Testis (tissue), 2 donors: ENCODE measurements at regions not wholly inside any gene's neighbourhood (a gene's known extent, or its start where the extent isn't known, plus 50 kb on each side); places are given as distances from the start of the nearest gene placed in this dataset.

Experiments
- POLR2A ChIP-seq: fragments of 450-650 bp; IDR thresholded peaks from one replicate; pipeline ENCODE4 v1.6.1; 2017; ENCODE audit warnings: antibody characterized with exemption, mild to moderate bottlenecking, moderate library complexity
- TF ChIP-seq, protein P1 (sequence below), 3 experiments: fragments of 450-650 bp in 2 of 3; fragments of 200-600 bp in 1 of 3; sonication (generic) in 1 of 3; IDR thresholded peaks; one replicate each; pipeline ENCODE4 v1.5.1; 2016 to 2019; ENCODE audit warnings: antibody characterized with exemption in 3 of 3, mild to moderate bottlenecking in 2 of 3, moderate library complexity in 1 of 3

- TF ChIP-seq POLR2A, result no peak
- TF ChIP-seq, protein P1, sequence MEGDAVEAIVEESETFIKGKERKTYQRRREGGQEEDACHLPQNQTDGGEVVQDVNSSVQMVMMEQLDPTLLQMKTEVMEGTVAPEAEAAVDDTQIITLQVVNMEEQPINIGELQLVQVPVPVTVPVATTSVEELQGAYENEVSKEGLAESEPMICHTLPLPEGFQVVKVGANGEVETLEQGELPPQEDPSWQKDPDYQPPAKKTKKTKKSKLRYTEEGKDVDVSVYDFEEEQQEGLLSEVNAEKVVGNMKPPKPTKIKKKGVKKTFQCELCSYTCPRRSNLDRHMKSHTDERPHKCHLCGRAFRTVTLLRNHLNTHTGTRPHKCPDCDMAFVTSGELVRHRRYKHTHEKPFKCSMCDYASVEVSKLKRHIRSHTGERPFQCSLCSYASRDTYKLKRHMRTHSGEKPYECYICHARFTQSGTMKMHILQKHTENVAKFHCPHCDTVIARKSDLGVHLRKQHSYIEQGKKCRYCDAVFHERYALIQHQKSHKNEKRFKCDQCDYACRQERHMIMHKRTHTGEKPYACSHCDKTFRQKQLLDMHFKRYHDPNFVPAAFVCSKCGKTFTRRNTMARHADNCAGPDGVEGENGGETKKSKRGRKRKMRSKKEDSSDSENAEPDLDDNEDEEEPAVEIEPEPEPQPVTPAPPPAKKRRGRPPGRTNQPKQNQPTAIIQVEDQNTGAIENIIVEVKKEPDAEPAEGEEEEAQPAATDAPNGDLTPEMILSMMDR (IDR thresholded peaks at IDR 0.05), result no peak
Observed at GRCh38 chr10:128420623-128421022, 294.4 kb upstream of the MKI67 start.
